Panc1 (cell line): ENCODE measurements at regions not wholly inside any gene's neighbourhood (a gene's known extent, or its start where the extent isn't known, plus 50 kb on each side); places are given as distances from the start of the nearest gene placed in this dataset.

ENCODE experiments used
- ATAC-seq: fragments of 200-7000 bp; cut with Tn5 transposase; 2 replicates; pipeline ENCODE4 v1.9.1; 2020; ENCODE audit warnings: mild to moderate bottlenecking, moderate library complexity
- BruUV-seq: library from RNA; stranded (reverse); fragments of 400-500 nt; replicated peaks from 2 replicates; lab custom pipeline; 2021; lab: Mats Ljungman, UMichigan
- CTCF ChIA-PET: fragments of 300-600 bp; sonication (Branson Sonifier 250); formaldehyde crosslinking; loops from one replicate; lab custom pipeline; 2022; ENCODE audit warnings: antibody characterized with exemption; lab: Charles Lee
- POLR2A ChIA-PET: fragments of 300-600 bp; sonication (Branson Sonifier 250); formaldehyde crosslinking; loops from one replicate; lab custom pipeline; 2022; ENCODE audit warnings: antibody characterized with exemption; lab: Charles Lee
- DNase-seq: peaks from one replicate; pipeline ENCODE4 v3.0.0-alpha.2; 2010; ENCODE audit warnings: low read depth, low spot score
- H3K27ac ChIP-seq: 2 replicates; pipeline ENCODE4 v1.5.1; 2011; ENCODE audit warnings: mild to moderate bottlenecking, low read length, inconsistent platforms
- H3K27me3 ChIP-seq: fragments of 200-500 bp; sonication (Bioruptor generic); 2 replicates; pipeline ENCODE4 v1.6.0; 2014; ENCODE audit warnings: low read length, inconsistent platforms; ENCODE audit not compliant: control insufficient read depth, insufficient read depth
- H3K36me3 ChIP-seq: fragments of 200-500 bp; sonication (Bioruptor generic); 2 replicates; pipeline ENCODE4 v1.5.1; 2014; ENCODE audit warnings: inconsistent platforms, mild to moderate bottlenecking, low read length, moderate library complexity; ENCODE audit not compliant: control insufficient read depth, insufficient read depth
- H3K4me1 ChIP-seq: 2 replicates; pipeline ENCODE4 v1.5.1; 2011; ENCODE audit warnings: inconsistent platforms, mild to moderate bottlenecking, low read length, moderate library complexity; ENCODE audit not compliant: control insufficient read depth, insufficient read depth
- H3K4me3 ChIP-seq, 2 experiments: 2 replicates each; pipeline ENCODE4 v1.5.1; 2011 to 2012; ENCODE audit warnings: low read depth in 2 of 2, low read length in 2 of 2, mild to moderate bottlenecking in 2 of 2, inconsistent platforms in 1 of 2, moderate library complexity in 1 of 2
- H3K9me3 ChIP-seq: fragments of 200-500 bp; sonication (Bioruptor generic); 2 replicates; pipeline ENCODE4 v1.5.1; 2014; ENCODE audit warnings: low read depth, mild to moderate bottlenecking, inconsistent platforms, low read length, moderate library complexity; ENCODE audit not compliant: control insufficient read depth, insufficient read depth
- CTCF ChIP-seq: fragments of 450-650 bp; IDR thresholded peaks from 2 replicates; pipeline ENCODE4 v1.5.1; 2017; ENCODE audit warnings: mild to moderate bottlenecking
- POLR2AphosphoS5 ChIP-seq: IDR thresholded peaks from 2 replicates; pipeline ENCODE4 v1.6.1; 2012; ENCODE audit warnings: mild to moderate bottlenecking, low read depth, low read length, moderate library complexity
- REST ChIP-seq, 2 experiments: IDR thresholded peaks; 2 replicates each; pipeline ENCODE4 v1.6.1; 2011 to 2012; ENCODE audit warnings: low read depth in 2 of 2, control low read depth in 1 of 2, low read length in 1 of 2, mild to moderate bottlenecking in 1 of 2, moderate library complexity in 1 of 2; ENCODE audit not compliant: insufficient read depth in 1 of 2
- SIN3A ChIP-seq: IDR thresholded peaks from 2 replicates; pipeline ENCODE4 v1.6.1; 2012; ENCODE audit warnings: low read depth, mild to moderate bottlenecking, low read length, moderate library complexity, borderline replicate concordance; ENCODE audit not compliant: insufficient read depth
- TCF7L2 ChIP-seq: IDR thresholded peaks from 2 replicates; pipeline ENCODE4 v1.6.1; 2011; ENCODE audit warnings: mild to moderate bottlenecking, low read depth, low read length, inconsistent platforms
- in situ Hi-C: cut with HindIII; loops from 2 replicates; pipeline ENCODE4 v1.10.0; 2016; ENCODE audit warnings: low sequenced_read_pairs, low pct_unique_long_range_greater_than_20kb
- intact Hi-C: fragments of 100-400 bp; cut with micrococcal nuclease; formaldehyde crosslinking; loops from one replicate; pipeline ENCODE4 v1.10.0; 2022; ENCODE audit not compliant: unreplicated experiment

- Histone ChIP-seq H3K4me1 (peaks cover 29% of the 10 kb centered on the region), H3K27ac (no peak overlapping the region), H3K9me3 (no peaks in the 10 kb centered on the region), H3K27me3 (no peaks in the 10 kb centered on the region), H3K4me3 (no peak overlapping the region), H3K36me3 (no peaks in the 10 kb centered on the region)
- BruUV-seq: no TSS peak
- intact Hi-C loops: no loop called here
- in situ Hi-C loops: no loop called here
- ChIA-PET POLR2A (no interaction called here), CTCF (no interaction called here)
- TF ChIP-seq CTCF (no peak), POLR2AphosphoS5 (no peak), SIN3A (no peak), TCF7L2 (no peak), REST (IDR thresholded peaks at IDR 0.05; ENCODE audit: insufficient read depth in 1 of 2, low read depth in 2 of 2, low read length in 1 of 2) (no peak)
- ATAC-seq (no peak), DNase-seq (no peak)
Measured at GRCh38 chr6:168160506-168161370, 81.7 kb upstream of the FRMD1 start.

- no peaks in the 10 kb centered on the region for H3K36me3 ChIP-seq
- POLR2A ChIA-PET: no interaction called here
- no TSS peak for BruUV-seq
- intact Hi-C loops (loop anchor here (10.0 kb wide), 1 partner anchor 725 kb away; no protein-coding TSS in a partner anchor), in situ Hi-C loops (no loop called here)
- TF ChIP-seq SIN3A (no peak), CTCF (no peak), TCF7L2 (no peak), POLR2AphosphoS5 (no peak), REST (IDR thresholded peaks at IDR 0.05; ENCODE audit: insufficient read depth in 1 of 2, low read depth in 2 of 2, low read length in 1 of 2) (no peak)
- ATAC-seq (no peak), DNase-seq (no peak)
- no peak overlapping the region for H3K27ac ChIP-seq
- no peaks in the 10 kb centered on the region for H3K27me3 ChIP-seq
- no peak overlapping the region for H3K4me3 ChIP-seq
- peaks cover 33% of the 10 kb centered on the region for H3K4me1 ChIP-seq
- no peaks in the 10 kb centered on the region for H3K9me3 ChIP-seq
- CTCF ChIA-PET: no interaction called here
Measured at GRCh38 chr6:168159506-168159905, 80.5 kb upstream of the FRMD1 start.
